AG04450 (cell line): ENCODE measurements at regions not wholly inside any gene's neighbourhood (a gene's known extent, or its start where the extent isn't known, plus 50 kb on each side); places are given as distances from the start of the nearest gene placed in this dataset.

Experiments used
- CTCF ChIA-PET: fragments of 300-600, 350-600 bp; formaldehyde crosslinking; extraction: SDS; loops from one replicate; lab custom pipeline; 2022; ENCODE audit warnings: antibody characterized with exemption, inconsistent platforms; lab: Charles Lee
- POLR2A ChIA-PET: fragments of 350-600 bp; formaldehyde crosslinking; extraction: SDS; loops from one replicate; lab custom pipeline; 2021; ENCODE audit warnings: antibody characterized with exemption, inconsistent platforms; lab: Yijun Ruan, JAX
- DNase-seq: peaks from one replicate; pipeline ENCODE4 v3.0.0-alpha.2; 2011; ENCODE audit warnings: low read depth, low spot score
- H3K27ac ChIP-seq: one replicate; pipeline ENCODE4 v1.5.1; 2012; ENCODE audit warnings: low read depth, low read length, control low read depth
- H3K27me3 ChIP-seq: one replicate; pipeline ENCODE4 v1.6.0; 2012; ENCODE audit warnings: low read length; ENCODE audit not compliant: control insufficient read depth, insufficient read depth
- H3K4me3 ChIP-seq: 2 replicates; pipeline ENCODE4 v1.5.1; 2011; ENCODE audit warnings: mild to moderate bottlenecking, low read depth, low read length, control low read depth
- H3K9me3 ChIP-seq: 2 replicates; pipeline ENCODE4 v1.5.1; 2012; ENCODE audit warnings: low read length; ENCODE audit not compliant: control insufficient read depth, insufficient read depth
- CTCF ChIP-seq: IDR thresholded peaks from 2 replicates; pipeline ENCODE4 v1.5.1; 2011; ENCODE audit warnings: low read depth, low read length, control low read depth, inconsistent platforms

GRCh38 chr5:169442913-169443784 lies 140.4 kb upstream of the SPDL1 start:
- DNase-seq, result no peak
- Histone ChIP-seq H3K27me3 (peaks cover 3% of the 10 kb centered on the region), H3K9me3 (no peaks in the 10 kb centered on the region), H3K4me3 (no peak overlapping the region), H3K27ac (no peak overlapping the region)
- POLR2A ChIA-PET, result no interaction called here
- CTCF ChIA-PET, result no interaction called here
- no peak for TF ChIP-seq CTCF

- no peak for TF ChIP-seq CTCF
- CTCF ChIA-PET, result no interaction called here
- Histone ChIP-seq H3K4me3 (no peak overlapping the region), H3K9me3 (no peaks in the 10 kb centered on the region), H3K27ac (no peak overlapping the region), H3K27me3 (peaks cover 3% of the 10 kb centered on the region)
- POLR2A ChIA-PET, result no interaction called here
- DNase-seq, result no peak
These were observed 141.1 kb upstream of the SPDL1 start for GRCh38 chr5:169442403-169442874.

- no peaks in the 10 kb centered on the region for H3K9me3 ChIP-seq
- POLR2A ChIA-PET, result no interaction called here
- CTCF ChIA-PET, result no interaction called here
- H3K27ac ChIP-seq, result no peak overlapping the region
- no peak for DNase-seq
- no peak overlapping the region for H3K4me3 ChIP-seq
- H3K27me3 ChIP-seq, result peaks cover 3% of the 10 kb centered on the region
- no peak for TF ChIP-seq CTCF
These were observed 139.3 kb upstream of the SLIT3 start for GRCh38 chr5:169440107-169440705.

- no peak for DNase-seq
- POLR2A ChIA-PET, result no interaction called here
- H3K4me3 ChIP-seq, result no peak overlapping the region
- no peak overlapping the region for H3K27ac ChIP-seq
- H3K27me3 ChIP-seq, result peaks cover 3% of the 10 kb centered on the region
- H3K9me3 ChIP-seq, result no peaks in the 10 kb centered on the region
- no peak for TF ChIP-seq CTCF
- CTCF ChIA-PET, result no interaction called here
These were observed 138.4 kb upstream of the SLIT3 start for GRCh38 chr5:169439362-169439761.

GRCh38 chr5:169435506-169436229 lies 134.7 kb upstream of the SLIT3 start:
- H3K4me3 ChIP-seq, result no peak overlapping the region
- no peak overlapping the region for H3K27ac ChIP-seq
- no peaks in the 10 kb centered on the region for H3K9me3 ChIP-seq
- H3K27me3 ChIP-seq, result no peaks in the 10 kb centered on the region
- ChIA-PET CTCF (no interaction called here), POLR2A (no interaction called here)
- DNase-seq, result no peak
- TF ChIP-seq CTCF, result no peak
